Astrocyte (in vitro differentiated cells and primary cell): ENCODE measurements at regions not wholly inside any gene's neighbourhood (a gene's known extent, or its start where the extent isn't known, plus 50 kb on each side); places are given as distances from the start of the nearest gene placed in this dataset.
"Not testable (repeated sequence)": the region's sequence is repeated elsewhere in the genome, so short reads cannot be mapped to it uniquely, and the experiment has no call there.

ENCODE experiments used
- DNase-seq: peaks from one replicate; pipeline ENCODE4 v3.0.0-alpha.2; 2010; ENCODE audit warnings: low read depth
- FAIRE-seq: peaks from 2 replicates; lab custom pipeline; 2011; peaks lifted over from hg19 to GRCh38; lab: Jason Lieb, UNC
- H2AFZ ChIP-seq: 2 replicates; pipeline ENCODE4 v1.6.0; 2012; ENCODE audit warnings: low read depth, low read length, inconsistent platforms
- H3K27ac ChIP-seq: 2 replicates; pipeline ENCODE4 v1.5.1; 2011; ENCODE audit warnings: low read depth, low read length, inconsistent platforms
- H3K27me3 ChIP-seq: 2 replicates; pipeline ENCODE4 v1.6.0; 2011; ENCODE audit warnings: low read length, inconsistent platforms; ENCODE audit not compliant: insufficient read depth
- H3K36me3 ChIP-seq: 2 replicates; pipeline ENCODE4 v1.5.1; 2011; ENCODE audit warnings: low read length, inconsistent platforms; ENCODE audit not compliant: insufficient read depth
- H3K4me1 ChIP-seq: 2 replicates; pipeline ENCODE4 v1.5.1; 2011; ENCODE audit warnings: low read length, inconsistent platforms; ENCODE audit not compliant: insufficient read depth
- H3K4me2 ChIP-seq: 2 replicates; pipeline ENCODE4 v1.6.0; 2012; ENCODE audit warnings: low read length, inconsistent platforms
- H3K4me3 ChIP-seq: 2 replicates; pipeline ENCODE4 v1.5.1; 2011; ENCODE audit warnings: low read depth, mild to moderate bottlenecking, low read length, inconsistent platforms; ENCODE audit not compliant: insufficient read depth
- H3K79me2 ChIP-seq: 2 replicates; pipeline ENCODE4 v1.6.0; 2012; ENCODE audit warnings: mild to moderate bottlenecking, low read length, inconsistent platforms; ENCODE audit not compliant: insufficient read depth
- H3K9ac ChIP-seq: 2 replicates; pipeline ENCODE4 v1.6.0; 2012; ENCODE audit warnings: mild to moderate bottlenecking, low read length, inconsistent platforms
- H3K9me3 ChIP-seq: 2 replicates; pipeline ENCODE4 v1.5.1; 2012; ENCODE audit warnings: low read depth, mild to moderate bottlenecking, low read length, inconsistent platforms; ENCODE audit not compliant: insufficient read depth
- H4K20me1 ChIP-seq: 2 replicates; pipeline ENCODE4 v1.6.0; 2012; ENCODE audit warnings: low read length, inconsistent platforms; ENCODE audit not compliant: insufficient read depth
- H3K27ac Mint-ChIP-seq: one replicate; pipeline ENCODE4 v1.8.0; 2021; ENCODE audit warnings: mild to moderate bottlenecking, mixed read lengths; ENCODE audit not compliant: unreplicated experiment
- H3K27me3 Mint-ChIP-seq: one replicate; pipeline ENCODE4 v1.8.0; 2021; ENCODE audit warnings: low read depth, mixed read lengths; ENCODE audit not compliant: unreplicated experiment
- H3K36me3 Mint-ChIP-seq: one replicate; pipeline ENCODE4 v1.8.0; 2021; ENCODE audit warnings: low read depth, mixed read lengths; ENCODE audit not compliant: unreplicated experiment
- H3K4me1 Mint-ChIP-seq: one replicate; pipeline ENCODE4 v1.8.0; 2021; ENCODE audit warnings: low read depth, mixed read lengths; ENCODE audit not compliant: unreplicated experiment
- H3K4me3 Mint-ChIP-seq: one replicate; pipeline ENCODE4 v1.8.0; 2021; ENCODE audit warnings: mild to moderate bottlenecking, moderate library complexity, mixed read lengths; ENCODE audit not compliant: unreplicated experiment
- H3K9me3 Mint-ChIP-seq: one replicate; pipeline ENCODE4 v1.8.0; 2021; ENCODE audit warnings: mild to moderate bottlenecking, mixed read lengths; ENCODE audit not compliant: unreplicated experiment
- CTCF ChIP-seq: IDR thresholded peaks from 2 replicates; pipeline ENCODE4 v1.5.1; 2011; ENCODE audit warnings: low read depth, mild to moderate bottlenecking, inconsistent platforms, low read length, moderate library complexity; ENCODE audit not compliant: insufficient read depth
- EZH2 ChIP-seq: IDR thresholded peaks from 2 replicates; pipeline ENCODE4 v1.6.1; 2012; ENCODE audit warnings: mild to moderate bottlenecking, low read length, inconsistent platforms; ENCODE audit not compliant: insufficient read depth

GRCh38 chr2:82182270-82182669 is 1877.7 kb upstream of the LRRTM1 start:
- no peak overlapping the region for H3K4me3 Mint-ChIP-seq
- no peak overlapping the region for H3K27ac Mint-ChIP-seq
- H3K79me2 ChIP-seq = no peaks in the 10 kb centered on the region
- no peak overlapping the region for H3K4me3 ChIP-seq
- no peak overlapping the region for H3K27ac ChIP-seq
- no peaks in the 10 kb centered on the region for H3K36me3 Mint-ChIP-seq
- H3K9me3 Mint-ChIP-seq = no peaks in the 10 kb centered on the region
- no peaks in the 10 kb centered on the region for H3K4me1 Mint-ChIP-seq
- FAIRE-seq = no peak
- H3K9ac ChIP-seq = no peak overlapping the region
- peaks cover 5% of the 10 kb centered on the region for H3K9me3 ChIP-seq
- H3K36me3 ChIP-seq = no peaks in the 10 kb centered on the region
- TF ChIP-seq EZH2 (no peak), CTCF (no peak)
- H4K20me1 ChIP-seq = no peaks in the 10 kb centered on the region
- no peak overlapping the region for H3K4me2 ChIP-seq
- H2AFZ ChIP-seq = no peak overlapping the region
- H3K27me3 ChIP-seq = no peaks in the 10 kb centered on the region
- no peaks in the 10 kb centered on the region for H3K27me3 Mint-ChIP-seq
- H3K4me1 ChIP-seq = no peaks in the 10 kb centered on the region
- DNase-seq = no peak

DNA sequence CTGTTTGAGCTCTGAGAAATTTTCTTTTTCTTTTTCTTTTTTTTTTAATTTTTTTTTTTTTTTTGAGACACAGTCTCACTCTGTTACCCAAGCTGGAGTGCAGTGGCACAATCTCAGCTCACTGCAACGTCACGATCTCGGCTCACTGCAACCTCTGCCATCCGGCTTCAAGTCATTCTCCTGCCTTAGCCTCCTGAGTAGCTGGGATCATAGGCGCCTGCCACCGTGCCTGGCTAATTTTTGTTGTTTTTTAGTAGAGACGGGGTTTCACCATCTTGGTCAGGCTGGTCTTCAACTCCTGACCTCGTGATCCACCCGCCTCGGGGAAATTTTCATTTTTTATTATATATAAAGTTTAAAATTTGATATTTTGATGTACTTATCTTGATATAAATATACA is 1870.7 kb upstream of the LRRTM1 start:
- H3K4me1 Mint-ChIP-seq, H3K4me2 ChIP-seq, H3K4me3 ChIP-seq, H3K36me3 Mint-ChIP-seq, H3K27me3 ChIP-seq, FAIRE-seq, H3K9me3 ChIP-seq, H3K36me3 ChIP-seq, H3K79me2 ChIP-seq, H3K9me3 Mint-ChIP-seq, H3K9ac ChIP-seq, H3K4me3 Mint-ChIP-seq, H3K4me1 ChIP-seq, H3K27ac ChIP-seq, H3K27me3 Mint-ChIP-seq, H2AFZ ChIP-seq, DNase-seq, H3K27ac Mint-ChIP-seq, H4K20me1 ChIP-seq: not testable (repeated sequence)

DNA sequence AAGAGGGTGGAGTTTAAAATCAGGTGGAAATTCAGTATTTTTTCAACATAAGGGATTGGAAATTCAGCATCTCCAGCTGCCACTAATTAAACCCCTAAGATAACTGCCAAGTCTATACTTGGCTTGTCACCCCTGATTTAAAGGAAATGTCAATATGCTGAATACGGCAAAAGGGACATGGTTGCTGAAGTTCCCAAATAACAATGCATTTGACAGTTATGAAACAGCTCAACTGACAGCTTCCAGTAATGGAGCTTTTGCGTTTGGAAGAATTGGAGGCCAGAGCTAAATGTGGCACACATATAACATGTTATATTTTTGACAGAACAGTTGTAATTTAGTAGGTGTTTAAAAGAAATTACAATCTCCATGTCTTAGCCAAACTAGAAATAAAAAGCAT is 1867.9 kb upstream of the LRRTM1 start:
- no peak overlapping the region for H3K4me3 Mint-ChIP-seq
- H3K36me3 Mint-ChIP-seq = no peaks in the 10 kb centered on the region
- Histone ChIP-seq H3K9ac (no peak overlapping the region), H3K36me3 (no peaks in the 10 kb centered on the region), H2AFZ (no peak overlapping the region), H3K27ac (no peak overlapping the region), H3K27me3 (no peaks in the 10 kb centered on the region), H3K4me2 (no peak overlapping the region), H3K9me3 (no peaks in the 10 kb centered on the region), H3K4me1 (no peaks in the 10 kb centered on the region), H4K20me1 (no peaks in the 10 kb centered on the region), H3K79me2 (no peaks in the 10 kb centered on the region), H3K4me3 (no peak overlapping the region)
- DNase-seq = no peak
- H3K9me3 Mint-ChIP-seq = no peaks in the 10 kb centered on the region
- H3K27ac Mint-ChIP-seq = no peak overlapping the region
- TF ChIP-seq CTCF = no peak
- TF ChIP-seq EZH2 = no peak
- no peaks in the 10 kb centered on the region for H3K4me1 Mint-ChIP-seq
- FAIRE-seq = no peak
- H3K27me3 Mint-ChIP-seq = no peaks in the 10 kb centered on the region
